GM18511 (cell line): ENCODE measurements at regions not wholly inside any gene's neighbourhood (a gene's known extent, or its start where the extent isn't known, plus 50 kb on each side); places are given as distances from the start of the nearest gene placed in this dataset.

ENCODE experiments used
- ATAC-seq: cut with Tn5 transposase; IDR thresholded peaks from one replicate; pipeline ENCODE4 v1.9.1; 2021; ENCODE audit warnings: mild to moderate bottlenecking, moderate library complexity; ENCODE audit not compliant: unreplicated experiment

DNA sequence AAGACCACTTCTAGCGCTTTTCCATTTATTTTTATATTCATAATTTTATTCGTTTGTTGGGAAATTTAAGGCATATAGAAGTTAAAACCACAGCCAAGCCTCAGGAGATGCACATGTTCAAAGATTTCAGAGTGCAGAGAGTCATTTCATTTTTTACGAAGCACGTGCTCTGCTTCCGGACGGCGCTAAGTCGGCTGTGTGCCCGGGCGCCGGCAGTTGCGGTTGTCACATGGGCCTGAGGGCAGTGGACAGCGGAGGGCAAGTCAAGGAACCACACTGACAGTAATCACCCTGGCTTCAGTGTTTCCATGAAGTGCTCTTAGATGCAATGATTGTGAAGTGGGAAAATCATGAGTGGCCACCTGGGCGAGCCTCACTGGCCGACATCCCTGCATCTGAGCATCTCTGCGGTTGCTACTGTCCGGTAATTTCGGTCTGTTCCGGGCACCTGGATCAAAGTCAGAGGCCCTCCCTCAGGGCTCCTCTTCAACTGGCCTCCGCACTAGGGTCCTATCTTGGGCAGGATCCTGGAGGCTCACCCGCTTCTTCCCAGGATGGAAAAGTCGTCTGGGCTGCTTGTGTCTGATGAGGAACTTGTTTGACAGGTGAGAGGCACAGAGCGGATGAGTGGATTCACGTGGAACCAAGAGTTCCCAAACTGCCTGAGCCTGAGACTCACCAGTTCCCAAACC, 90.8 kb downstream of the DACT2 start:
- no peak for ATAC-seq

GRCh38 chr6:168227840-168228239, 91.7 kb downstream of the DACT2 start:
- ATAC-seq: no peak

GRCh38 chr6:168226902-168227318, 92.7 kb downstream of the DACT2 start:
- ATAC-seq: no peak

DNA sequence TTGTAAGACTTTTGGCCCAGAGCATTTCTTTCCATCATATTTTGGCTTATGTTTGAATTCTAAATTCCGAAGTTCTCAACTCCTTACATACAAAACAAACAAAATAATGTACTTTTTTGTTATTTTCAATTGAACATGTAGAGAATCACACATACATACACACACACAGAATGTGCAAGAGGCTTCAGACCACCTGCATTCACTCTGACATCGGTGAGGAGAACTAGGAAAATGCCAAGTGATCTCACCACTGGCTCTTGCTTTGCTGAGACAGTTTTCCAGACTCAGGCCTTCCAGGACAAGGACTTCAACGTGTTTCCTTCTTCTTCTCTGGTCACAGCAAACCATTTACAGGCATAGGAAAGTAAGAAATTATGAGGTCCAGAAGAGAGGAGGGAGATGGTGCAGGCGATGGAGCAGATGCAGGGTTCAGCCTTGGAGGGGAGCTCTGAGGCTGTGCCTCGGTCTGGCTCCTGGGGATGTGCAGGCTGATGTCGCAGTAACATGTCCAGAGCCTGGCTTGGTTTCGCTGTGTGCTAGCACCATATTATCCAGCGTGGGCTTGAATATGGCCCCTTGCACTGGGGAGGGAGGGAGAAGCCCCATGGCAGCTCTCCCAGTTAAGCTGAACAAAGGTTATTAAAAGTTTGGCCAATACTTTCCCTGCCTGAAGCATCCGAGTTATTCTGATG, 93.4 kb downstream of the DACT2 start:
- no peak for ATAC-seq

DNA sequence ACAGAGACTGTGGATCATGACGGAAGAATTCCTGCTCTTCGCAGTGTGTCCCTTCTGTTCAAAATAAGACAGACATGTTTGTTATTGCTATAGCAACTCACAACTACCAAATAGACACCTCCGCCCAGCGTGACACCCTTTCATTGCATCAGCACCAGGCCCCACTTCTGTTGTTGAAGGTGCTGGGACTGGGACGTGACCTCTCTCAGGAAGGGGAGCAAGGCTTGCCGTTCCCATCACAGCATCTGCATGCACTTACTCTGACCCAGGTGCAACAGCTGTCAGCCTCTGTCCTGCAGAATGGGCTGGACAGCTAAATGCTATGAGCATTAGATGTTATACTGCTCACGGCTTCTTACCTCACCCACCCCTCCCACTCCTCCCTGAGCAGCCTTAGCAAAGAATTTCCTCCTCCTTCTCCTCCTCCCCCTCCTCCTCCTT, 94.1 kb downstream of the DACT2 start:
- no peak for ATAC-seq

- no peak for ATAC-seq
Measured at GRCh38 chr6:168223755-168224154, 95.8 kb downstream of the DACT2 start.

- no peak for ATAC-seq
Measured at GRCh38 chr6:168223150-168223549, 96.4 kb downstream of the DACT2 start.

GRCh38 chr6:168222115-168223043, 97.2 kb downstream of the DACT2 start:
- no peak for ATAC-seq

GRCh38 chr6:168221497-168222079, 98.0 kb downstream of the DACT2 start:
- no peak for ATAC-seq

DNA sequence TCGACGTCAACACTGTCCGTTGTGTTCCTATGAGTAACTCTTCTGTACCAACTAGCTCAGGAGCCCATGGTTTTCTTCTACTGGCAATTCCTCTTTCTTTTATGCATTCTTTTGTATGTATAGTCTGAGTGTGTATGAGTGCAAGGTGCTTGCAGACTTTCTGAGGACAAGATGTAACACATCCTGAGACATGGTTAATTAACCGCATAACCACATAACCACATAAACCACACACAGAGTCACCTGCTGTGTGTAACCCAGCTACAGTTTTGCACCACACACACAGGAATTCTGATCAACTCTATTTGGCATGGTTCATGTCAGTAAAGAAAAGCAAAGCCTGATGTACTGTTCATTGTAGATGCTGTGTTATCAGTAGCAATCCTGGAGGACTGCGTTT, 98.6 kb downstream of the DACT2 start:
- no peak for ATAC-seq

DNA sequence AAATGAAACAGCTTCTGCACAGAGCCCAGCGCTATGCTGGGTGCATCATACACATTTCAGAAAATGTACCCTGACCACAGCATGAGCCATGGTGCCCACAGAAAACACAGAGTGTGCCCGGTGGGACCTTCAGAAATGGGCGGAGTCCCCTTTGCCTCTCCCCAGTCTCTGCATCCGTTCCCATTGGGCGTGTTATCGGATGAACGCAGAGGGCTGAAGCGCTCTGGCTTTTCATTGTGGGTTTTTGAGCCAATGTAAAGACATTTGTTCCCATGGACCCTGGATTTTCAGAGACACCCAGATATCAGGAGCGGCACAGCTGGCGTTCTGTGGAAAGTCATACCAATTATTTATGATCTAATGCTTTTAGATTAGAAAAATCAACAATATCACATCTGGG, 99.8 kb downstream of the DACT2 start:
- no peak for ATAC-seq

- ATAC-seq: no peak
Measured at GRCh38 chr6:168218785-168219566, 100.6 kb downstream of the DACT2 start.

DNA sequence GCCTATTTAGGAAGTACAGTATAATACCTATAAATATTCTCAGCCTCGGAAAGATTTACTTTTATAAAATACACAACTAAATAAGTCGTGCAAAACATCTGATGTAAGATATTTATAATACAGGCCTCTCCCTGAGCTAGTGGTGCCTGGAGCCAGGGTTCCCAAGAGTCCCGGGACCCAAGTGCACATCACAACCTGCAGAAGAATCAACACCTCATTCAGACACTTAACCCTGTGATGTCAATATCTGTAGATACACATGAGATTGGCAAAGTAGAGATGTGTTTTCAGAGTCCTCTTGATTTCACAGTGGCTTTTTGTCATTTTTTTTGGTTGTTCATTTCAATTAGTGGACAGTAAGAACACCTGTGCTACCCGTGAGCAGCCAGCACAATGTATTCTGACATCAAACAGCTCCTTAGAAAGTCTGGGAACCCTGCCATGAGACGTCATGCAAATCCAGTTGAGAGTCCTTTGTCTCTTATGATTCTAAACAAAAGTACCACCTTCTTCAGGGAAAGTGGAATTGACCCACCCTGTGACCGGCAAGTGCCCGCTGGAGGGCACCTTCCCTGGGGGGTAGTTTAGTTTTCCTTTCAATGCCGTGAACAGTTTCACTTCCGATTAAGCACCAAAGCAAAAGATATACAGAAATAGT, 101.6 kb downstream of the DACT2 start:
- ATAC-seq: no peak

GRCh38 chr6:168217216-168217879, 102.2 kb downstream of the DACT2 start:
- ATAC-seq: no peak

DNA sequence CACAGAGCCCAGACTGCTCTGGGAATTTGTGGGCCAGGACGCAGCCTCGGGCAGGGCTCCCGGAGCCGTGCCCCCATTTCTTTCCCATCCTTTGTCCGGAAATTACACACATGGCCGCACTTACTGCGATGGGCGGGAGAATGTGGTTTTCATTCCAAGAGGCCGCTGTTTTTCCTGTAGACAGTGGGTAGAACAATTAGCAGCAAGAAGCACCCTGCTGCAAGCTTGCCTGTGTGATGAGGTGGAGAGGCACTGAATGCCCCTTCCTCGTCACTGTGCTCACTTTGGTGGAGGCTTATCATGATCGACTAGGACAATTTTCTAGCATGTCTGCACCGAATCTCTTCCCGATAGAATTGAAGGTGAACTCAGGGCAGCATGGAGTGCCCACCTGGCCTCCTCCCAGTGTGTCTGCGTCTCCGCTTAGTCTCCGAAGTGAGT, 102.8 kb downstream of the DACT2 start:
- no peak for ATAC-seq

DNA sequence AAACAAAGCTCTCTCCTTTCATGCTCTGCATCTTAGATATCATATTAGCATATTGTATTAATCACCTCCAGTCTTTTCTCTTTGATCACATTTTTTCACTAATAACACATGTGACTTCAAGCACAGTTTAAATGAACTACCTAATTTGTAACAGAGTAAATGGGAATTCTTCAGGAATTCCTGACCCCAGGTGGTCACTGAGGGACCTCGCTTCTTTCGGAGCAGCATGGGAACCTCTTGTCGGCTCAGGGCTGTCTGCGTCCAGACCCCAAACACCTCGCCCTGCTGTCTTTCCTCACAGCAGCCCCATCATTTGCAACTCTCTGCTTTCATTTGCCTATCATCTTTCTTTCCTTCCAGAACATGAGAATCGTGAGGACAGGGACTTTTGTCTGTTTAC, 103.5 kb downstream of the DACT2 start:
- no peak for ATAC-seq

GRCh38 chr6:168215121-168215808, 104.3 kb downstream of the DACT2 start:
- no peak for ATAC-seq

GRCh38 chr6:168214586-168215104, 104.9 kb downstream of the DACT2 start:
- no peak for ATAC-seq
